ENCODE measurements at regions not wholly inside any gene's neighbourhood (a gene's known extent, or its start where the extent isn't known, plus 50 kb on each side); places are given as distances from the start of the nearest gene placed in this dataset.

DNA sequence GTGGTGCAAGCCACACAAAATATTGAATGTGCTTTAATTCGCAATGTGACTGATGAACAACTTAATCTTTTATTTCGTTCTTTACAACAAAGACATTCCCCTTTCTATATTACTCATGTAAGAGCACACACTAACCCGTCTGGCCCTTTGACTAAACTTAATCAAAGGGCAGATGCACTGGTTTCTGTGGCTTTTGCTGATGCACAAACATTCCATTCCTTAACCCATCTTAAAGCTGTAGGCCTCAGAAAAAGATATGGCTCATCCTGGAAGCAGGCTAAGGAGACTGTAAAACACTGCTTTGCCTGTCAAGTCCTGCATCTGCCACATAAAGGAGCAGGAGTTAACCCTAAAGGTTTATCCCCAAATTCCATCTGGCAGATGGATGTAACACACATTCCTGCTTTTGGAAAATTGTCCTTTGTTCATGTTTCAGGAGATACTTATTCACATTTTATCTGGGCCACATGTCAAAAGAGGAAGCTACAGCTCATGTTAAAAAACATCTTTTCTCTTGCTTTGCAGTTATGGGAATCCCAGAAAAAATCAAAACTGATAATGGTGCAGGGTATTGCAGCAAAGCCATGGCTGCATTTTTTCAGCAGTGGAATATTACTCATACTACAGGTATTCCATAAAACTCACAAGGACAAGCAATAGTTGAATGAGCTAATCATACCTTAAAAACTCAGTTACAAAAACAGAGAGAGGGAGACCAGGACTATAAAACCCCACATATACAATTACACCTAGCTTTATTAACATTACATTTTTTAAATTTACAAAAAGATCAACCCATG is 137.2 kb downstream of the AHSP start:
- intact Hi-C loops (cut with micrococcal nuclease; ENCODE audit: unreplicated experiment) (no loop called here), in situ Hi-C loops (cut with MboI) (no loop called here)
- H3K36me3 ChIP-seq (ENCODE audit: control insufficient read depth in 2 of 2, insufficient read depth in 2 of 2, low read length in 1 of 2): no peaks in the 10 kb centered on the region
- ATAC-seq: no peak
- H3K9ac ChIP-seq (ENCODE audit: control insufficient read depth, insufficient read depth, low read length): no peak overlapping the region
- H3K27ac ChIP-seq (ENCODE audit: control insufficient read depth, insufficient read depth): no peak overlapping the region
- ChIA-PET RAD21 (ENCODE audit: unreplicated experiment) (no interaction called here), SMC1A (ENCODE audit: uncharacterized antibody, unreplicated experiment) (no interaction called here), CTCF (interaction anchor here (0.7 kb wide), 1 partner anchor 205 kb away, joined by 3 read pairs; no protein-coding TSS in a partner anchor), POLR2A (no interaction called here)
- H4K20me1 ChIP-seq (ENCODE audit: control insufficient read depth, insufficient read depth): no peaks in the 10 kb centered on the region
- BruUV-seq (replicated peaks): no TSS peak
- TF ChIP-seq KLF5 (IDR thresholded peaks at IDR 0.05; ENCODE audit: partially characterized antibody) (no peak), POLR2AphosphoS5 (IDR thresholded peaks at IDR 0.05; ENCODE audit: low read length) (no peak), SRF (IDR thresholded peaks at IDR 0.05; ENCODE audit: low read depth in 2 of 2, low read length in 2 of 2) (no peak), PML (IDR thresholded peaks at IDR 0.05; ENCODE audit: low read length) (no peak), KDM1A (IDR thresholded peaks at IDR 0.05; ENCODE audit: borderline replicate concordance) (no peak), POLR2AphosphoS2 (IDR thresholded peaks at IDR 0.05; ENCODE audit: low read depth, low read length) (no peak), MEF2A (IDR thresholded peaks at IDR 0.05; ENCODE audit: insufficient read depth, low read depth, low read length) (no peak), POU2F2 (IDR thresholded peaks at IDR 0.05; ENCODE audit: borderline replicate concordance, low read depth, low read length) (no peak)
- TF ChIP-seq, protein P1, sequence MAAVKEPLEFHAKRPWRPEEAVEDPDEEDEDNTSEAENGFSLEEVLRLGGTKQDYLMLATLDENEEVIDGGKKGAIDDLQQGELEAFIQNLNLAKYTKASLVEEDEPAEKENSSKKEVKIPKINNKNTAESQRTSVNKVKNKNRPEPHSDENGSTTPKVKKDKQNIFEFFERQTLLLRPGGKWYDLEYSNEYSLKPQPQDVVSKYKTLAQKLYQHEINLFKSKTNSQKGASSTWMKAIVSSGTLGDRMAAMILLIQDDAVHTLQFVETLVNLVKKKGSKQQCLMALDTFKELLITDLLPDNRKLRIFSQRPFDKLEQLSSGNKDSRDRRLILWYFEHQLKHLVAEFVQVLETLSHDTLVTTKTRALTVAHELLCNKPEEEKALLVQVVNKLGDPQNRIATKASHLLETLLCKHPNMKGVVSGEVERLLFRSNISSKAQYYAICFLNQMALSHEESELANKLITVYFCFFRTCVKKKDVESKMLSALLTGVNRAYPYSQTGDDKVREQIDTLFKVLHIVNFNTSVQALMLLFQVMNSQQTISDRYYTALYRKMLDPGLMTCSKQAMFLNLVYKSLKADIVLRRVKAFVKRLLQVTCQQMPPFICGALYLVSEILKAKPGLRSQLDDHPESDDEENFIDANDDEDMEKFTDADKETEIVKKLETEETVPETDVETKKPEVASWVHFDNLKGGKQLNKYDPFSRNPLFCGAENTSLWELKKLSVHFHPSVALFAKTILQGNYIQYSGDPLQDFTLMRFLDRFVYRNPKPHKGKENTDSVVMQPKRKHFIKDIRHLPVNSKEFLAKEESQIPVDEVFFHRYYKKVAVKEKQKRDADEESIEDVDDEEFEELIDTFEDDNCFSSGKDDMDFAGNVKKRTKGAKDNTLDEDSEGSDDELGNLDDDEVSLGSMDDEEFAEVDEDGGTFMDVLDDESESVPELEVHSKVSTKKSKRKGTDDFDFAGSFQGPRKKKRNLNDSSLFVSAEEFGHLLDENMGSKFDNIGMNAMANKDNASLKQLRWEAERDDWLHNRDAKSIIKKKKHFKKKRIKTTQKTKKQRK (IDR thresholded peaks at IDR 0.05; ENCODE audit: low read depth, low read length): no peak
- TF ChIP-seq, protein P2, sequence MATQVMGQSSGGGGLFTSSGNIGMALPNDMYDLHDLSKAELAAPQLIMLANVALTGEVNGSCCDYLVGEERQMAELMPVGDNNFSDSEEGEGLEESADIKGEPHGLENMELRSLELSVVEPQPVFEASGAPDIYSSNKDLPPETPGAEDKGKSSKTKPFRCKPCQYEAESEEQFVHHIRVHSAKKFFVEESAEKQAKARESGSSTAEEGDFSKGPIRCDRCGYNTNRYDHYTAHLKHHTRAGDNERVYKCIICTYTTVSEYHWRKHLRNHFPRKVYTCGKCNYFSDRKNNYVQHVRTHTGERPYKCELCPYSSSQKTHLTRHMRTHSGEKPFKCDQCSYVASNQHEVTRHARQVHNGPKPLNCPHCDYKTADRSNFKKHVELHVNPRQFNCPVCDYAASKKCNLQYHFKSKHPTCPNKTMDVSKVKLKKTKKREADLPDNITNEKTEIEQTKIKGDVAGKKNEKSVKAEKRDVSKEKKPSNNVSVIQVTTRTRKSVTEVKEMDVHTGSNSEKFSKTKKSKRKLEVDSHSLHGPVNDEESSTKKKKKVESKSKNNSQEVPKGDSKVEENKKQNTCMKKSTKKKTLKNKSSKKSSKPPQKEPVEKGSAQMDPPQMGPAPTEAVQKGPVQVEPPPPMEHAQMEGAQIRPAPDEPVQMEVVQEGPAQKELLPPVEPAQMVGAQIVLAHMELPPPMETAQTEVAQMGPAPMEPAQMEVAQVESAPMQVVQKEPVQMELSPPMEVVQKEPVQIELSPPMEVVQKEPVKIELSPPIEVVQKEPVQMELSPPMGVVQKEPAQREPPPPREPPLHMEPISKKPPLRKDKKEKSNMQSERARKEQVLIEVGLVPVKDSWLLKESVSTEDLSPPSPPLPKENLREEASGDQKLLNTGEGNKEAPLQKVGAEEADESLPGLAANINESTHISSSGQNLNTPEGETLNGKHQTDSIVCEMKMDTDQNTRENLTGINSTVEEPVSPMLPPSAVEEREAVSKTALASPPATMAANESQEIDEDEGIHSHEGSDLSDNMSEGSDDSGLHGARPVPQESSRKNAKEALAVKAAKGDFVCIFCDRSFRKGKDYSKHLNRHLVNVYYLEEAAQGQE (IDR thresholded peaks at IDR 0.05; ENCODE audit: low read depth, low read length): no peak
- H3K27me3 ChIP-seq (replicated peaks in 1 of 2; ENCODE audit: control insufficient read depth in 2 of 2, insufficient read depth in 2 of 2, low read length in 1 of 2): no peaks in the 10 kb centered on the region
- no peak for DNase-seq (ENCODE audit: low read depth, low spot score)
- no peak overlapping the region for H3K4me3 ChIP-seq
- no peaks in the 10 kb centered on the region; the same call in 2 of the 3 replicates for H3K9me3 ChIP-seq (replicated peaks; ENCODE audit: control insufficient read depth, insufficient read depth, low read length)
- no peaks in the 10 kb centered on the region for H3K4me1 ChIP-seq (ENCODE audit: control insufficient read depth, insufficient read depth, low read length)
- H3K4me2 ChIP-seq (ENCODE audit: control insufficient read depth, insufficient read depth): no peak overlapping the region
- no peaks in the 10 kb centered on the region for H3K79me2 ChIP-seq (ENCODE audit: control insufficient read depth, insufficient read depth, low read length)
- no peak overlapping the region for H2AFZ ChIP-seq (ENCODE audit: control insufficient read depth, low read depth, low read length)
- 0% methylated on average over 3 of the region's 3 CpGs for WGBS (ENCODE audit: insufficient coverage, insufficient replicate concordance, low lambda C conversion rate, missing lambda C conversion rate)
- no peak for FAIRE-seq

Data from GM12878 (cell line).